GM21576 (cell line): ENCODE measurements at regions not wholly inside any gene's neighbourhood (a gene's known extent, or its start where the extent isn't known, plus 50 kb on each side); places are given as distances from the start of the nearest gene placed in this dataset.
"Not testable (repeated sequence)": the region's sequence is repeated elsewhere in the genome, so short reads cannot be mapped to it uniquely, and the experiment has no call there.

Experiments used
- ATAC-seq: cut with Tn5 transposase; IDR thresholded peaks from one replicate; pipeline ENCODE4 v1.9.1; 2021; ENCODE audit warnings: mild to moderate bottlenecking, moderate library complexity; ENCODE audit not compliant: unreplicated experiment

DNA sequence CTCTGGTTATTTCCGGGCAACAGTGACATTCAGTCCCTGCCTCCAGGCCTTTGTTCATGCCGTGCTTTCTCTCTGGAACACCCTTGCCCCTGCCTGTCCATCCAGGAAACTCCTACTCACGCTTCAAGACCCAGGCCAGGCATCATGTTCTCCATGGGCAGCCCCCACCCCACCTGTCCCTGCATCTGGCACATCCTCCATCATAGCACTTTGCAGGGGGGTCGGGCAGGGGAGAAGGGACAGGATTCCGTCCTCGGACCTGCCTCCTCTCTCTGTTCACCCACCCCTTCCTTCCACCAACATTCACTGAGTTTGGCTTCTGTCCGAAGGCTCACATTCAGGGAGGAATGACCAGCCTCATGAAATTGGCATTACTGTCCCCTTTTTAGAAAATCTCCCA is 206.1 kb downstream of the MATN1 start:
- not testable (repeated sequence) for ATAC-seq

DNA sequence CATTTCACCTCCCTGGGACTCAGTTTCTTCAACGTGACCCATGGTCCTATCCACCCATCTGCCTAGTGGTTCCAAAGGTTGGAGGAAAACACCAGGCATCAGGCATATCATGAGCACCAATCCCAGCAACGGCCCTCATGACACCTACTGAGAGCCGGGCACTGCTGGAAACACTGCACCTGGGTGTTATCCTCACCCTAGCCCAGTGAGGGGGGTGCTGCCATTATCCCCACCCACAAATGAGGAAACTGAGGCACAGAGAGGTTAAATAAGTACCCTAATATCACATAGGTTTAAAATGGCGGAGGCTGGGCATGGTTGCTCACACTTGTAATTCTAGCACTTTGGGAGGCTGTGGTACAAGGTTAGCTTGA is 206.9 kb downstream of the MATN1 start:
- no peak for ATAC-seq

DNA sequence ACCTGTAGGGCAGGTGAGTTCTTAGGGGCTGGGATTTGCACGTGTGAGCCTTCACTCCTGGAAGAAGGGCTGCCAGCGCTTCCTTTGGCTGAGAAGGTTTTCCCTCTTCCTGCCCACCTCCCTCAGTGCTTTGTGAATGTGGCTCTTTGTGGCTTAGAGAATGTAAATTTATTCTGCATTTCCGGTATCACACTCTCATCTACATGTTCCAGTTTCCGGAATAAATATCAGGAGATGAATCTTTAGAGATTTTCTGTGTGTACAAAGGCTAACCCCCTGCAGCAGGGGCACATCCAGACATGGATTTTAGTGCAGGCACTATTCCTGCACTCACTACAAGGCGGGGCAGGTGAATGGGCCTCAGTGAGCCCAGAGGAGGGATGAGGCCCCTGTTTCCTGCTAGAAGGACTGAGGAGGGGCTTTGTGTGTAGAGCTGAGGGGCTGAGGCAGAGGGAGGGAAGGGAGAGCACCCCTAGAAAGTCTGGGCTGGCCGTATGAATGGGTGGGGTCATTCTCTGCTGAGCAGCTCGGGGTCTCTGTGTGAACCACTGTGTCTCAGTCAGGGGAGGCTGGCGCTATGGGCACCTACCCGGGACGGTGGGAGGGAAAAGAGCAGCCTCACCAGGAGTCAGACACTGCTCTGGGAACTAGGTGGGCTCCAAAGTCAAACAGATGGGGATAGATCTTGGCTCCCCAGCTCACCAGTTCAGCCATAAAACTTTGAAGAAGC is 207.5 kb downstream of the MATN1 start:
- ATAC-seq, result no peak

DNA sequence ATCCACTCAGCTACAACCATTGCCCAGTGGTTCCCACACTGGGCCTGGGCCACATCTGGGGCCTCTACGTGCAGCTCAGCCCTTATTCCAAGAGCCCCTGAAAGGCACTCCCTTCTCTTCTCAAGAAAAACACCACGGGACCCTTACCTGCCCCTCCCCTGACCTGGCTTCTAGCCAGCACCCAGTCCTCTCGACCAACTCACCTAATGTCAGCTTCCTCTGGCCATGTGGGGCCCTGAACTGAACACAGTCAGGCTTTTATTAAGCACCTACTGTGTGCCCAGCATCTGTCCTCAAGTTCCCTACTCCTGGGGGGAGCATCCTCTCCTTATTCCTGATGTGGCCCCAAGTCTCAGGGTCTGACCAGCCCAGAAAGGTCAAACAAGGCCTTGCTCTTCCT is 208.4 kb downstream of the MATN1 start:
- no peak for ATAC-seq

DNA sequence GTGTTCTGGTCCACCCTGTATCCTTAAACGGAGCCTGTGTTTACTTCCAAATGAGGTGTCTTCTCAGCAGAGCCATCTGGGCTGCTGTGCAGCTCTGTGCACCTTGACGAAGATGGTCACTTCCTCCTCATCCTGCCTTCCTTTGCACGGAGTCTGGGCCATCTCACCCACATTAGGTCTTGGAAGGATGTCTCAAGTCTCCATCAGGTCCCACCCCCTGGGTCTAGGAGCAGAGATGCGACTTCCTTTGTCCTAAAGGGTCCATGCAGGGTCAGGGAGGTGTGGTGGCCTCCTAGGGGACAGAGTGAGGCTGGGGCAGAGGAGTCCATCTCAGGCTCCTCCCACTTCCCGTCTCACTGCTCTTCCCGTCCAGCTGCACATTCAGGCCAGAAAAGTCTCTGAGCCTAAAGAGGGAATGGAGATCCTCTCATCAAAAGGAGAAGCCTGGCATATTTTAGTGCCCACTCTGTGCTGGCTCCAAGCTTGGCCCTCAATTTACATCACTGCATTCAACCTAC is 209.2 kb downstream of the MATN1 start:
- no peak for ATAC-seq

DNA sequence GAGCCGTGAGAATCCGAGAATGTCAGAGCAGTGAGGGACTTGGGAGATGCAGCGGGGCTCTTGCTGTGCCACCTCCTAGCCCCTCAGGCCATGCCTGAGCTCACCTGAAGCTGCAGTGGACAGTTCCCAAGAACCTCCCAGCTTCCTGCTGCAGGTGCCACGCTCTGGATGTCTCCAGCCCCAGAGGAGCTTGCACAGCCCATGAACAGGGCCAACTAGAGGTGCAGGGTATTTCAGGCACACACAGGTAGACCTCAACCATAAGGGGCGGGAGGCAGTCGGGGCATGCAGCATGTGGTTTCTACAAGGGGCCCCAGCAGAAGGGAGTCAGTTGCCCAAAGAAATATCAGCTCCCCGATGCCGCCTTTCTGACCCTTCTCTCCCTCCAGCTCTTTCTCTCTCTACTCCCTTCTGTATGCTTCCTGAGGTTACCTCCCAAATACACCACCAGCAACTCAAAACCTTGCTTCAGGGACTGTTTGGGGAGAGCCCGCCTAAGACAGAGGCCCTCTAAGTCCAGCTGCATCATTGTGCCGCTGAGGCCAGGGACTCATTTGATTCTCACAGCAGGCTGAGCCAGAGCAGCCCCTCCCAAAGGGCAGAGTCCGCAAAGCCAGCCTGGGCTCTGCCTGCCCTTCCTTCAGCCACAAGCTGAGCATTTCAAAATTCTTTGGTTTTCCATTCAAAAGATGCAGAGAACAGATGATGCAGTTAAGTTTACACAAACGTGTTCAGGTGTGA is 209.8 kb downstream of the MATN1 start:
- ATAC-seq, result no peak

DNA sequence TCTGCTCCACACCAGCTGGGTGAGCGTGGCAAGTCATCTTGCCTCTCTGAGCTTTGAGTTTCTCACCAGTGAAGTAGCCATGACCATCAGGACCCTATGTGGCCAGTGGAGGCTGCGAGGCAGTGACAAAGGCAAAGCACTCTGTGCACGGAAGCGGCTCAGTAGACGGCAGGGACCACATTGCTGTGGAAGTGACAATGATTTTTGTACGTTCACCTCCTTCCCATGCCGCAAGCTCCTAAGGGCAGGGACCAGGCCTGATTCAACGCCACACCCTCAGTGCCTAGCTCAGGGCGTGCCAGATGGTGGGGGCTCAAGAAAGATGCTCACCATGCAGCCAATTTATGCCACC is 210.5 kb downstream of the MATN1 start:
- ATAC-seq, result no peak

DNA sequence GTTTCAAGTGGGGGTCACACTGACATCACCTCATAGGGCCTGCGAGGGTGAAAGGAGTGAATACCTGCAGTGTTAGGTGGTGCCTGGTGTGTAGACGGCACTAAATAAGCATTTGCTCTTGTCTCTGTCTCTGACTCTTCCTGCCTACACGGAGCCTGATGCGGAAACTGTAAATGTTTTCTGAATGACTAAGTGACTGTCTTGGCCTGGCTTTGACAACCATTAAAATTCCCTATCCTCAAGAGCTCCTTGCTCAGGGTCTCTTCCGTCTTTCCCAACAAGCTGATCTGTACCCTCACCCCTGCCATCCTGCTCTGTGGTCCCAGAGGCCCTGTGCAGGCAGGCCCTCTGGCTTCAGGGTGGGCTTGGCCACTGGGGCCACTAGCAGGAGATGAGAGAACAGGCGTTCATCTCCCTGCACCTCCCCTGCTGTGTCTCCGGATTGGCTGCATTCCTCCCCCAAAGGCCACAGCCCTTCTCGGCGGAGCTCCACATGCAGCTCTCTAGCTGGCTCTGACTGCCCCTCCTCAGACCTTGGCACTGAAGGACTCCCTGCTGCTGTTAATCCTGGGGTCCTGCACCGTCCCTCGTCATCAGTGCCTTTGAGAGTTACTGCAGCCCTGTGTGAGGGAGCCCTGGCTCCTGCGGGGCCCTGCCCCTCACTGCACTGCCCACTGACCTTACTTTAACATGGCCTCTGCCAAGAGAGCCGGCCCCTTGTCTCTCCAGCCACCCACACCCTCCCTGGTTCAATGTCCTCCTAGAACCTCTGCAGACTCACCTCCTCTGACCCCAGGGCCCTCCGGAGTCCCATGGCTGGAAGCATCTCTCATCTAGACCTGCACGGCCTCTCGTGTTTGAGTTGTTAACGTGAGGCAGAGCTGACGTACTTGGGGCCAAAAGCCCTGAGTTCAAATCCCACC is 211.1 kb downstream of the MATN1 start:
- ATAC-seq, result no peak

DNA sequence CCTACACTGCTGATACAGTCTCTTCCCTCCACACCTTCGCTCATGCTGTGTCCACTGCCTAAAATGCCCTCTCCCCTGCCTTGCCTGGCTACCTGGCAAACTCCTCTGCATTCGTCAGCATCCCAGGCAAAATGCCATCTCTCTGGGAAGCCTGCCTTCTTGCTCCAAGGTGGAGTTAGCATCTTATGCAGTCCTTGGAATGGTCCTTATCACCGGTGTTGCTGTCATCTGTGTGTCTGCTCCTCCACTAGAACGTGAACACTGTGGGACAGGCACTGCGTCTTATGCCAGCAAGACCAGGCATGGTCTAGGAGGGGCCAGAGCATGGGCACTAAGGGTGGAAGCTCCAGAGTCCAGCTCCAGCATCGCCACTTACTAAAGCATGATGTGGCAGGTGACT is 211.8 kb downstream of the MATN1 start:
- ATAC-seq, result no peak

DNA sequence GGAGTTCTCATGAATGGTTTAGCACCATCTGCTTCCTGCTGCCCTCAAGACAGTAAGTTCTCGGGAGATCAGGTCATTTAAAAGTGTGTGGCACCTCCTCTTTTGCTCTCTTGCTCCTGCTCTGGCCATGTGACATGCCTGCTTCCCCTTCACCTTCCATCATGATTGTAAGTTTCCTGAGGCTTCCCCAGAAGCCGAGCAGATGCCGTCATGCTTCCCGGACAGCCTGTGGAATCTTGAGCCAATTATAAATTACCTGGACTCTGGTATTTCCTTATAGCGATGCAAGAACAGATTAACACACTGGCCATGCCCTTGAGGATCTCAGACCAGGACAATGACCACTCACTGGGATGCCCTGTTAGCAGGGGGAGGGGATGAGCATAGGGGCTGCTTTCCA is 212.3 kb downstream of the MATN1 start:
- ATAC-seq, result no peak

DNA sequence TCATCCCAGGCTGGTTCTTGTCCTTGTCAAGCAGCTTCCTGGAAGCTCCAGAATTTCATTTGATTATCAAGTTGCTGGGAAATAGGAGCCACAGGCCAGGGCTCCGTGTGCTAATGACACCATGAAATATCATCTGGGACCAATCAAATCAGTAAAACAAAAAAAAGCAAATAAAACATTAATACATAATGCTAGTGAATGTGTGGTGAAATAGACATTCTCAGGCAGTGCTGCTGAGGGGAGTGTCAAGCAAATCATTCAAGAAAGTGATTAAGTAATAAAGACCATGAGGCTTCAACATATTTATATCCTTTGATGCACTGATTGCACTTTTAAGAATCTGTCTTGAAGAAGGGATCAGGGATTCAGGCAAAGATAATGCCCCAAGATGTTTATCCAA is 213.7 kb downstream of the MATN1 start:
- ATAC-seq, result no peak

DNA sequence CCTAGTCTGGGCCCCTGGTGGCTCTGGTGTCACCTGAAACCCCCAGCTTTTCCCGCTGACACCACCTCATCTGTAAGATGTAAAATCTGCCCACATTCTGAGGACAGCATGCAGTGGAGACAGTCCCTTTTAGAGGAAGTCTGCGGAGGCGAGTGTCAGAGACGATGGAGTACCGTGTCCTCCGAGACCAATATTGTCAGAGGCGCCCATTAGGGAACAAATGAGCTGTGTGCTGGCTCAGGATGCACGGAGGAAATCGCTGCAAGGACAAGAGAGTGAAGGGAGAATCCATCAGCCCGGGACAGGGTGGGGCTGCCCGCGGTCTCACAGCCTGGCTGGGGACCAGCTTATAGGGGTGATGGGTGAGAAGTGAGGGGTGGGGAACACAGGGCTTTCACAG is 214.8 kb downstream of the MATN1 start:
- ATAC-seq, result no peak

DNA sequence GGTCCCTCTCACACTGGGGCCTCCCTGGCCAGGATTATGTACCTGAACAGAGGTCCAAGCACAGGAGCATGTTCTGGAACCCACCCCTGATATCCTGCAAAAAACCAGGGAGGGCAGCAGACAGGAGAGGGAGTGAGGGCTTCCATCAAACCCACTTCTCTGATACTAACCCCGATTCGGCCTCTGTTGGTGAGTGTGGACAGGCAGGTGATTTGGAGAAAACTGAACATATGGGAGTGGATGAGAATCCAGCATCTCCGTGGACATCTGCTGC is 215.3 kb downstream of the MATN1 start:
- no peak for ATAC-seq

DNA sequence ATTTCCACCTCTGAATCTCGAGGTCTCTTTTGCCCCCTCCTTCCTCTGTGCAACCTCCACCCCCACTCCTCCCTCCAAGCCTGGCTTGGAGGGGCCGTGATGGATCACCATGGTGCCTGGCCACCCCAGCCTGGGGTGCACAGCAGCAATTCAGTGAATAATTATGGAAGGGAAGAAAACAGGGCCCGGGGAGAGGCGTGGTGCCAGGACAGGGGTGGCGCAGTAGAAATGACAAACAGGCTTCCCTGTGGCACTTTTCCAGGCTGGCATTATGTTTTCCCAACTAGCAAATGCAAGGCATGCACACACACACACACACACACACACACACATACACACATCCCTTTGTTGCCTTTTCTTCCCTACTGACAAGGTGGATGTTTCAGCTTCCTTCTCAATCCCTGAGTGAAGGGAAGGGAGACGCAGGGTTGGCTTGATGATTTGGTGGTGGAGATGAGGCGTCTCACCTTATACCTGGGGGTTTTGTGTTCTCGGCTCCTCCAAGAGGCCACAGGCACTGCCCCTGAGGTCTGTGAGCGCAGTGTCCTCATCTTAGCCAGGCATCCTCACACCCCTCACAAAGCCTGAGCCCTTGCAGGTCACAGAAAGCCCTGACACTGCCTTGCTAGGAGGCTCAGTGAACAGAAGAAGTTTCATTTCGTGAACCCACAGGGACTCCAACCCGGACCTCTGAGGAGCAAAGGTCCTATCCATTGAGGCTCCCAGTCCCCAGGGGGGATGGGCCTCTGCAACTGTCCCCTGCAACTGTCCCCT is 215.8 kb downstream of the MATN1 start:
- ATAC-seq, result no peak

DNA sequence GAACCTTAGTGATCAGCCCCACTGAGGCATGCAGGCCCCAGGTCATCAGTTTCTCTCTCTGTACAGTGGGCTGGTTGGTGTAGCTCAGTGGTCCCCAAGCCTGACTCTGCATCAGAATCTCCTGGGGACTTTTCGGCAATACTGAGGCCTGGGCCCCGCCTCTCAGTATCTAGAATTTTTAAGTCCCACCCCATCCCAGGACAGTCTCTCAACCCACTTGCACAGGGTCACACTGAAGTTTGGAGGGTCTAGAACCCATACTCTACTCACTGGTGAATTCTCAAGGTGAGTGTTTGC is 216.4 kb downstream of the MATN1 start:
- ATAC-seq, result no peak

DNA sequence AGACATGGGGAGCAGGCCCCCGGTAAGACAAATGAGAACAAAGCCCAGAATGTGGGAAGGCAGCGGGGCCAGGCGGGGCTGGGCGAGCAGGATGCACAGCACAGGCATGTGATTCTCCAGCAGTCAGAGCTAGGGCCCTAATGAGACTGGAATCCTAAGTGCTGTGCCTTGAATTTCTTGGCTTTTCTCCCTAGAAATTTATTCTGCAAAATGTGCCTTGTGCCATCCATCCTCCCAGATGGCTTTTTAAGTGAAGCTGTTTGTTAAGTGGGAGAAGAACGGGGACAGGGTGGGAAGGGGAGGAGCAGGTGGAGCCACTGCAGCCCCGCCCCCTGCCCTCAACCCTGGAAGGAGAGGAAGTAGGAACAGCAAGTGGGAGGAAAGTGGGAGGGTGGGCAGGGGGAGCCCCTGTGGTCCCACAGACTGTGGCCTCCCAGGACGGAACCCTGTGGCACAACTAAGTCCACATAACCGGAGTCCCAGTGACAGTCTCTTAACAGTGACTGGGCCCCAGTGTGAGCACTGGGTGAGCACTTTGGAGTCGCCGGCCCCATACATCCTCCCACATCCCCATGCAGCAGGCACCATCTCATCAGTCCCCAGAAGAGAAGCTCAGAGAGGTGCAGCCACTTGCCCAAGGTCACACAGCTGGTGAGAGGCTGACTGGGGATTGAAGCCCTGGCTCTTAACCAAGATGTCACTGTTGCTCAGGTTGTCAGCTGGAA is 216.9 kb downstream of the MATN1 start:
- no peak for ATAC-seq

DNA sequence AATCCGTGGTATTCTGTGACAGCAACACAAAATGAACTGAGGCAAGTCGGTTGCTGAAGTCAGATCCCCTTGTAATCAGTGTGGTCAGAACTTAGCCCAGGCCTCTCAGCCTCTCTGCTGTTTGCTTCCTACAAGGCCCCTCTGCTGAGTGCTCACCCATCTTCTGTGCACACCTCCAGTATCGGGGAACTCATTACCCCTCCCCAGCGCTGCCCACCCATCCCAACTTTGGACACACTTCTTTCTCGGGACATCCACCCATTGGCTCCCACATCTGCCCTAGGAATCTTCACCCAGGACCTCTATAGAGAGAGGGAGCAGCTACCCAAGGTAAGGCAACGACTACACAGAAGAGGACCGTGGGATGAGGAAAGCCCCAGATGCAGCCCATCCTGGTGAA is 217.5 kb downstream of the MATN1 start:
- ATAC-seq, result no peak

DNA sequence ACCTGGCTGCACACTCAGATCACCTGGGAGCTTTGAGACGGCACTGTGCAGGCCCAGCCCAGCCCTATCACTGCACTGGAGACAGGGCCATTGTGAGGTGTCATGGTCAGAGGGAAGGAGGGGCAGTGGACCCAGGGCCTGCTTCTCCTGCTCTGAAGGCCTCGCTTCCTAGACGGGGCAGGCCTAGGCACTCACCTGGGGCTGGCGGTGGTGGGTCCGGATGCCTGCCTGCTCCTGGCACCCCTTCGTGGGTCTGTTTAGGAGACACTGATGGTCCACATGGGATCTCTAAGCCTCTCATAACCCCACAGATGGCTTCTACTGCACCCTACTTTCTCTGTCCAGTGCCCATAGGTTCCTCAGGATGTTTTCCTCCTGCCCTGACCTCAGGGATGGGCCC is 230.9 kb downstream of the MATN1 start:
- ATAC-seq, result no peak

DNA sequence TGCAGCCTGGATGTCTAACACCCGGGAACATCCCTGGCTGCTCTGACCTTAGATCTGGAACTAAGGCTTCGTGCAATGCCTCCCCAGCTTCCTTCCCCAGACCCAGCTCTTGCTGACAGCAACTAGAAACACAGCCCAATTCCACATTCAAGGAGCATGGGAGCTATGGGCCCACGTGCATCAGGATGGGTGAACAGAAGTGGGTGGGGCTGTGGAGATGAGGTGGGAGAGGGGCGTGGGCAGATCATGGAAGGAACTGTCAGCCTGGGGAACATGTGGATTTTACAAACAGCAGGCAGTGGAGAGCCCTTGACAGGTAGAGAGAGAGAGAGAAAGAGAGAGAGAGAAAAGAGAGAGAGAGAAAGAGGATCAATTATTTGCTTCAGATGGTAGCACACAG is 231.6 kb downstream of the MATN1 start:
- ATAC-seq, result no peak

DNA sequence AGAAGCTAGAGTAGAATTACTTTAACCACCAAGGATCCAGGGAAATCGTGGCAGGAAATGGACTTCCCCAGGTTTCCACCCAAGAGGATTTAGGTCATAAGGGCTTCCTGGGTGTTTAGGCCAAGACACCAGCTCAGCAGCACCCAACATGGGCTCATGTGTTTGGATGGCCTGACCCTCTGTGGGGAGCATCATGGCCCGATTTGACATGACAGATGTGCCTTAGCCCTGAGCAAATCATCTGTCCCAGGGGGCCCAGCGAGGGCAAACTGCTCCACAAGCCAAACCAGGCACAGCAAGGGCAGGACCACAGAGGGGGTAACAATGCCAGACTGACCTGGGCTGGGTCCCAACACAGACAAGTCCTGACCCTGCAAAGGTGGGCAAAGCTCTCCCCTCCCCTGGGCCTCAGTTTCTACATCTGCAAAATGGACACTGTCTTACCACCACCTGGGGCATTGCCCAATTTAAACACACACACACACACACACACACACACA is 232.8 kb downstream of the MATN1 start:
- no peak for ATAC-seq
